ENCODE measurements at regions not wholly inside any gene's neighbourhood (a gene's known extent, or its start where the extent isn't known, plus 50 kb on each side); places are given as distances from the start of the nearest gene placed in this dataset.

GRCh38 chr3:43884581-43884980, 193.8 kb downstream of the ABHD5 start:
- no peaks in the 10 kb centered on the region for H3F3A ChIP-seq (replicated peaks; ENCODE audit: low read depth)
- no peaks in the 10 kb centered on the region for H3K79me2 ChIP-seq (replicated peaks; ENCODE audit: insufficient read depth)
- Mint-ChIP-seq H3K27me3 (ENCODE audit: insufficient read depth, low read depth, poor library complexity) (peaks cover 3% of the 10 kb centered on the region), H3K27ac (no peak overlapping the region), H3K36me3 (ENCODE audit: low read depth) (no peaks in the 10 kb centered on the region), H3K4me3 (no peak overlapping the region), H3K9me3 (no peaks in the 10 kb centered on the region), H3K4me1 (peaks cover 19% of the 10 kb centered on the region)
- H3K36me3 ChIP-seq (ENCODE audit: insufficient read depth): no peaks in the 10 kb centered on the region
- H4K20me1 ChIP-seq (replicated peaks; ENCODE audit: insufficient read depth): no peaks in the 10 kb centered on the region
- H3K4me1 ChIP-seq (ENCODE audit: insufficient read depth): peaks cover 5% of the 10 kb centered on the region
- no peak overlapping the region for H2AFZ ChIP-seq
- no peak overlapping the region for H3K4me2 ChIP-seq
- no peaks in the 10 kb centered on the region for H3K27me3 ChIP-seq (ENCODE audit: insufficient read depth)
- ATAC-seq: no peak
- no peak for DNase-seq (ENCODE audit: low spot score)
- no peak overlapping the region for H3K27ac ChIP-seq (ENCODE audit: low read depth)
- peaks cover 6% of the 10 kb centered on the region; the same call in 1 of the 2 replicates for H3K9me2 ChIP-seq (ENCODE audit: insufficient read depth)
- H3K4me3 ChIP-seq: no peak overlapping the region
- TF ChIP-seq JUNB (IDR thresholded peaks at IDR 0.05; ENCODE audit: unreplicated experiment): no peak
- no peak for TF ChIP-seq NANOG (IDR thresholded peaks at IDR 0.05; ENCODE audit: borderline replicate concordance)
- no peak for TF ChIP-seq POLR2AphosphoS5 (IDR thresholded peaks at IDR 0.05; ENCODE audit: low read depth)
- no peak for TF ChIP-seq CTCF (conservative IDR thresholded peaks at IDR 0.05; ENCODE audit: low read depth in 2 of 2)
- no peak for TF ChIP-seq CREB1 (CRISPR knock-in tag; IDR thresholded peaks at IDR 0.05; ENCODE audit: low read depth)
- TF ChIP-seq EZH2phosphoT487 (IDR thresholded peaks at IDR 0.05; ENCODE audit: unreplicated experiment): no peak
- TF ChIP-seq ZNF114 (CRISPR knock-in tag; IDR thresholded peaks at IDR 0.05): no peak

GRCh38 chr3:43885908-43886618, 195.3 kb downstream of the ABHD5 start:
- peaks cover 18% of the 10 kb centered on the region for H3K4me1 Mint-ChIP-seq
- no peaks in the 10 kb centered on the region for H3K36me3 Mint-ChIP-seq (ENCODE audit: low read depth)
- H3F3A ChIP-seq (replicated peaks; ENCODE audit: low read depth): no peaks in the 10 kb centered on the region
- no peak overlapping the region for H3K27ac ChIP-seq (ENCODE audit: low read depth)
- H3K27me3 Mint-ChIP-seq (ENCODE audit: insufficient read depth, low read depth, poor library complexity): peaks cover 3% of the 10 kb centered on the region
- ATAC-seq (no peak; the same call in 2 of the 3 replicates), DNase-seq (ENCODE audit: low spot score) (no peak)
- no peak overlapping the region for H3K4me2 ChIP-seq
- no peak overlapping the region for H3K4me3 Mint-ChIP-seq
- H3K4me3 ChIP-seq: no peak overlapping the region
- H3K9me2 ChIP-seq (ENCODE audit: insufficient read depth): peaks cover 6% of the 10 kb centered on the region; the same call in 1 of the 2 replicates
- TF ChIP-seq ZNF462 (CRISPR knock-in tag; IDR thresholded peaks at IDR 0.05) (no peak), EZH2 (IDR thresholded peaks at IDR 0.05; ENCODE audit: low read depth, unreplicated experiment) (no peak)
- no peaks in the 10 kb centered on the region for H3K36me3 ChIP-seq (ENCODE audit: insufficient read depth)
- no peak overlapping the region for H3K27ac Mint-ChIP-seq
- H2AFZ ChIP-seq: no peak overlapping the region
- no peaks in the 10 kb centered on the region for H3K27me3 ChIP-seq (ENCODE audit: insufficient read depth)
- H4K20me1 ChIP-seq (replicated peaks; ENCODE audit: insufficient read depth): no peaks in the 10 kb centered on the region
- no peaks in the 10 kb centered on the region for H3K9me3 Mint-ChIP-seq
- peaks cover 5% of the 10 kb centered on the region for H3K4me1 ChIP-seq (ENCODE audit: insufficient read depth)
- H3K79me2 ChIP-seq (replicated peaks; ENCODE audit: insufficient read depth): no peaks in the 10 kb centered on the region
